Uterus (tissue), 3 donors: ENCODE measurements at regions not wholly inside any gene's neighbourhood (a gene's known extent, or its start where the extent isn't known, plus 50 kb on each side); places are given as distances from the start of the nearest gene placed in this dataset.
A peak's percentile ranks its signal among the peaks of the same experiment; 100 is the strongest.

ENCODE experiments used
- DNase-seq, 2 donors: peaks; one replicate each; pipeline ENCODE4 v3.0.0-alpha.2; 2019 to 2020
- H3K27ac ChIP-seq, 2 donors: fragments of 200-600 bp; sonication (generic); 1 replicate in 1 of 2; 2 replicates in 1 of 2; pipeline ENCODE4 v1.5.1; 2016 to 2018
- H3K27me3 ChIP-seq, 2 donors: fragments of 200-600 bp; sonication (generic); one replicate each; pipeline ENCODE4 v1.5.1; 2018 to 2019; ENCODE audit warnings: control low read depth in 1 of 2
- H3K36me3 ChIP-seq, 2 donors: fragments of 200-600 bp; sonication (generic); one replicate each; pipeline ENCODE4 v1.5.1; 2019; ENCODE audit warnings: control low read depth in 1 of 2
- H3K4me1 ChIP-seq, 2 donors: fragments of 200-600 bp; sonication (generic); one replicate each; pipeline ENCODE4 v1.5.1; 2018 to 2019; ENCODE audit warnings: control low read depth in 1 of 2
- H3K4me3 ChIP-seq, 2 donors: fragments of 200-600 bp; sonication (generic); 1 replicate in 1 of 2; 2 replicates in 1 of 2; pipeline ENCODE4 v1.5.1; 2018 to 2019; ENCODE audit warnings: mild to moderate bottlenecking in 1 of 2
- H3K9me3 ChIP-seq, 2 donors: fragments of 200-600 bp; sonication (generic); one replicate each; pipeline ENCODE4 v1.5.1; 2019; ENCODE audit warnings: control low read depth in 1 of 2
- CTCF ChIP-seq, 4 experiments: fragments of 200-600 bp in 2 of 4; fragments of 450-650 bp in 2 of 4; sonication (generic) in 2 of 4; IDR thresholded peaks; one replicate each; pipeline ENCODE4 v1.5.1; 2016 to 2019; ENCODE audit warnings: antibody characterized with exemption in 4 of 4, mild to moderate bottlenecking in 2 of 4, moderate library complexity in 1 of 4
- POLR2A ChIP-seq, 2 donors: fragments of 450-650 bp; IDR thresholded peaks; one replicate each; pipeline ENCODE4 v1.6.1; 2016; ENCODE audit warnings: antibody characterized with exemption in 2 of 2, mild to moderate bottlenecking in 1 of 2, moderate library complexity in 1 of 2
- intact Hi-C: fragments of 100-400 bp; cut with DNase I; formaldehyde crosslinking; loops from one replicate; pipeline ENCODE4 v1.15.1; 2023; ENCODE audit warnings: low total_unique reads
- donor health status: DM: yes; HTN: yes; CAD: no.

DNA sequence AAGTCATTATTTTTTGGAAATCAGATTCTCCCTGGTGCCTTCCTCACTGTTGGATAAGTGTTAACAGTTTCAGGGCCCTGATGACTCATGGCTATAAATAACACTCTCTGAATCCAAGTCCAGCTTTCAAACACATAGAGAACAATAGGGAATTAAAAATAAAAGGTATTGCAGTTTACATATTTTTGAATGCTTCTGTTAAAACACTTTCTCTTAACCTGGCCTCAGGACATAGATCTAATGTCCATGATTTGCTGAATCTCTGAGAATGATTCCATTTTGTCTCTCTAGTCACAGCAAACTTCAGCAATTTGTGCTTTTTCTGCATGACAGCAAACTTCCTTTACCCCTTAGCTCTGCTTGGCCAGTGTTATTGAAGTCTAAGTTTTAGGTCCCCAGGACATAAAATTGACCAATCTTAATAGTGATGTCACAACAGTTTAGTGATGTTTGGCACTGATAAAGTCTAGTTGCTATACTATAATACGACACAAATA is 1192.4 kb upstream of the CITED2 start:
- no peak for TF ChIP-seq POLR2A (IDR thresholded peaks at IDR 0.05)
- intact Hi-C loops = no loop called here
- H3K4me3 ChIP-seq = no peak overlapping the region
- H3K4me1 ChIP-seq = no peaks in the 10 kb centered on the region
- no peaks in the 10 kb centered on the region for H3K27me3 ChIP-seq
- H3K9me3 ChIP-seq = no peaks in the 10 kb centered on the region
- peak overlapping the region; percentile 33 to 43 for H3K27ac ChIP-seq
- H3K36me3 ChIP-seq = no peaks in the 10 kb centered on the region
- DNase-seq = no peak

DNA sequence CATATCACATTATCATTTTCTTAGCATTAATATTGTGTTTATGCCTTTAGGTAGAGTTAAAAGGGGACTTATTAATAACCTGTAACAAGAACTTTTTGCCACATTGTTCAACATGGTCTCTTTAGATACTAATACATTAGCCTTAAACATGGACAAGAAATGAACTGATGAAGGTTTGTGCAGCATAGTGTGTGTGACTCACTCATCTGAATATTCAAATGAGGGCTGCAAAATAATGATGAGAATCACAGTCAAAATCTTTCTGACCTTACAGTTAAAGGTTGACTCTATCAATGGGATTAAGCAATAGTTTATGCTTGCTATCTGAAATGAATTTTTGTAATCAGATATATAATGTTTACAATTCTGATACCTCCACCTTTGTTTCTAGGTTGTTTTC is 1189.3 kb upstream of the CITED2 start:
- TF ChIP-seq CTCF (IDR thresholded peaks at IDR 0.05) = no peak
- no peak for TF ChIP-seq POLR2A (IDR thresholded peaks at IDR 0.05)
- no peaks in the 10 kb centered on the region for H3K27me3 ChIP-seq
- intact Hi-C loops = no loop called here
- H3K27ac ChIP-seq = no peak overlapping the region
- H3K4me3 ChIP-seq = no peak overlapping the region
- no peaks in the 10 kb centered on the region for H3K9me3 ChIP-seq
- no peak for DNase-seq
- H3K4me1 ChIP-seq = no peaks in the 10 kb centered on the region
- H3K36me3 ChIP-seq = no peaks in the 10 kb centered on the region

DNA sequence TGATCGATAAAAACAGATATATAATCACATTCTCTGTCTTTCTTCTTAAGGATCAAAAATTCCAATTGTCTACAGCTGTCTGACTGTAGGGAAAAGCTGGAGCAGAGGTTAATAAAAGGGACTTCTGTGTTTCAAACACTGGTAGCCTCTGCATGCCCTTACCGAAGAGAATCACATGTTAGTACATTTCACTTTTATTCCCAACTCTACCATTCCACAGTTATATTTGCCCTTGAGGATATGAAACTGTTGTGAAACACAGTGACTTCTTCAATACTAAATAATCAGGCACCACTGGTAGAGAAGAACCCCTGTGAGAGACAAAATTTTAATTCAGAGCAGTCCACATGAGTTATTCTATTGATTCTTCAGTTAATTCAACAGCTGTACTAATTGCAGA is 1187.3 kb upstream of the CITED2 start:
- no peaks in the 10 kb centered on the region for H3K9me3 ChIP-seq
- no peaks in the 10 kb centered on the region for H3K27me3 ChIP-seq
- no peak for TF ChIP-seq CTCF (IDR thresholded peaks at IDR 0.05)
- no peak for TF ChIP-seq POLR2A (IDR thresholded peaks at IDR 0.05)
- no peak overlapping the region for H3K27ac ChIP-seq
- no peak overlapping the region for H3K4me3 ChIP-seq
- no peaks in the 10 kb centered on the region for H3K36me3 ChIP-seq
- H3K4me1 ChIP-seq = no peaks in the 10 kb centered on the region
- DNase-seq = no peak
- intact Hi-C loops = no loop called here

DNA sequence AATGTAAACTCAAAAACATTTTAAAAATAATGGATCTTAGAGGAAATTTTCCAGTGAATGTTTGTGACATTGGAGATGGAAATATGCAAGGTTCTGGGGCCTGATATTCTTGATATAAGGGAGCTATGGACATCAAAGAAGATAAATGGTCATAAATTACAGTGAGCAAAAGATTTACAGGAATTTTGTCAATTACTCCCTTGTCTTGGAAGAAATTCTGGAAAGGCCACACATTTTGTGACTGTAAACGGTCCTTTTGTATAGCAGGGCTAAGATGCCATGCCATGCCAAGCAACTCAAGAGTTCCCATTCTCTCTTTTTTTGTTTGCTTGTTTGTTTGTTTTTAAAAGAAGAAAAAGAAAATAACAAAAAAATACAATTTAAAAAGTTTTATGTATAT is 1186.2 kb upstream of the CITED2 start:
- Histone ChIP-seq H3K27me3 (no peaks in the 10 kb centered on the region), H3K27ac (no peak overlapping the region), H3K4me1 (no peaks in the 10 kb centered on the region), H3K9me3 (no peaks in the 10 kb centered on the region), H3K36me3 (no peaks in the 10 kb centered on the region), H3K4me3 (no peak overlapping the region)
- intact Hi-C loops = no loop called here
- no peak for DNase-seq
- TF ChIP-seq CTCF (IDR thresholded peaks at IDR 0.05) (no peak), POLR2A (IDR thresholded peaks at IDR 0.05) (no peak)

DNA sequence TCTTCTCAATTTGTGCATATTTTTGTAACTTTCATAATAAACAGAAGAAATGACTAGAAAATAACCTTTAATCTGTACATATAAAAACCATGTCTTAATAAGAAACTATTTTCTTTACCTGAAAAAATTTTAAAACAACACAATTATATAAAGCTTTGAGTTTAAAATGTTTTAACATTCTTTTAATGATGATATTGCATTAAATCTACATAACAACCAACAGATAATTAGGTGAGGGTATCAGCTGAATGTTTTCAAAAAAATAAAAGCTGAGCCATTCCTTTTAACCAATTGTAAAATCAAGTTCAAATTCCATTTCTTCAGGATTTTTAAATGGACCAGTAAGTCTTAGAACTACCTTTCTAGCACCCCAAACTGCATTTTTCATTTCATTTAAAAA is 1185.0 kb upstream of the CITED2 start:
- intact Hi-C loops = no loop called here
- no peak for DNase-seq
- no peak for TF ChIP-seq CTCF (IDR thresholded peaks at IDR 0.05)
- TF ChIP-seq POLR2A (IDR thresholded peaks at IDR 0.05) = no peak
- H3K9me3 ChIP-seq = no peaks in the 10 kb centered on the region
- H3K4me1 ChIP-seq = no peaks in the 10 kb centered on the region
- no peak overlapping the region for H3K4me3 ChIP-seq
- H3K27ac ChIP-seq = no peak overlapping the region
- no peaks in the 10 kb centered on the region for H3K27me3 ChIP-seq
- H3K36me3 ChIP-seq = no peaks in the 10 kb centered on the region

- Histone ChIP-seq H3K27ac (no peak overlapping the region), H3K4me1 (no peaks in the 10 kb centered on the region), H3K4me3 (no peak overlapping the region), H3K27me3 (no peaks in the 10 kb centered on the region), H3K9me3 (no peaks in the 10 kb centered on the region), H3K36me3 (no peaks in the 10 kb centered on the region)
- DNase-seq = no peak
- TF ChIP-seq POLR2A (IDR thresholded peaks at IDR 0.05) (no peak), CTCF (IDR thresholded peaks at IDR 0.05) (no peak)
- intact Hi-C loops = no loop called here
These were observed 1180.0 kb upstream of the CITED2 start for GRCh38 chr6:140554421-140554820.
